A549 (cell line): ENCODE measurements at regions not wholly inside any gene's neighbourhood (a gene's known extent, or its start where the extent isn't known, plus 50 kb on each side); places are given as distances from the start of the nearest gene placed in this dataset.

Experiments used
- ATAC-seq, 2 experiments: fragments of 200-7000 bp in 1 of 2; fragments of >200 bp in 1 of 2; cut with Nextera tagmentation in 1 of 2; cut with Tn5 transposase in 1 of 2; 3 replicates each; pipeline versions ENCODE4 v1.8.0 to v1.9.1; 2018 to 2020; ENCODE audit warnings: mild to moderate bottlenecking in 1 of 2, moderate library complexity in 1 of 2
- CTCF ChIA-PET: fragments of 300-600 bp; sonication (Branson Sonifier 250); formaldehyde crosslinking; extraction: SDS; loops from one replicate; lab custom pipeline; 2021; ENCODE audit warnings: antibody characterized with exemption, inconsistent platforms; lab: Yijun Ruan, JAX
- POLR2A ChIA-PET: fragments of 350-600 bp; formaldehyde crosslinking; extraction: SDS; loops from one replicate; lab custom pipeline; 2021; ENCODE audit warnings: antibody characterized with exemption, inconsistent platforms; lab: Yijun Ruan, JAX
- DNase-seq, 2 experiments: peaks; one replicate each; pipeline versions ENCODE4 v3.0.0 to v3.0.0-alpha.2; 2011 to 2016; ENCODE audit warnings: low read depth in 1 of 2, low spot score in 1 of 2
- FAIRE-seq: peaks from 2 replicates; lab custom pipeline; 2011; peaks lifted over from hg19 to GRCh38; lab: Jason Lieb, UNC
- H3K27ac ChIP-seq, 2 experiments: fragments of >200 bp; sonication (Bioruptor Twin); formaldehyde crosslinking; 3 replicates each; pipeline ENCODE4 v1.5.1; 2016 to 2017
- H3K4me1 ChIP-seq: fragments of >200 bp; sonication (Bioruptor Twin); formaldehyde crosslinking; 3 replicates; pipeline ENCODE4 v1.6.1; 2016
- H3K4me2 ChIP-seq: fragments of >200 bp; sonication (Bioruptor Twin); formaldehyde crosslinking; 3 replicates; pipeline ENCODE4 v1.6.1; 2016
- H3K4me3 ChIP-seq: fragments of >200 bp; sonication (Bioruptor Twin); formaldehyde crosslinking; 3 replicates; pipeline ENCODE4 v1.5.1; 2016
- H3K9me3 ChIP-seq: fragments of >200 bp; sonication (Bioruptor Twin); formaldehyde crosslinking; 3 replicates; pipeline ENCODE4 v1.6.1; 2016
- CBX2 ChIP-seq: fragments of 200-600 bp; sonication (generic); IDR thresholded peaks from 2 replicates; pipeline ENCODE4 v1.6.1; 2016; ENCODE audit warnings: low read depth, mild to moderate bottlenecking, borderline replicate concordance
- CBX8 ChIP-seq: fragments of 200-600 bp; sonication (generic); IDR thresholded peaks from 2 replicates; pipeline ENCODE4 v1.6.1; 2016
- CEBPB ChIP-seq, 2 experiments: fragments of >200 bp in 1 of 2; sonication (Bioruptor Twin) in 1 of 2; formaldehyde crosslinking in 1 of 2; IDR thresholded peaks; 2 replicates each; pipeline ENCODE4 v1.6.1; 2012 to 2016
- CHD4 ChIP-seq: fragments of 200-600 bp; sonication (generic); IDR thresholded peaks from 2 replicates; pipeline ENCODE4 v1.6.1; 2016; ENCODE audit warnings: antibody characterized with exemption, mild to moderate bottlenecking, borderline replicate concordance
- CTCF ChIP-seq: fragments of >200 bp; sonication (Bioruptor Twin); formaldehyde crosslinking; IDR thresholded peaks from 3 replicates; pipeline ENCODE4 v1.5.1; 2016
- E2F6 ChIP-seq: IDR thresholded peaks from 2 replicates; pipeline ENCODE4 v1.6.1; 2012; ENCODE audit warnings: low read depth, borderline replicate concordance
- EP300 ChIP-seq, 2 experiments: fragments of >200 bp; sonication (Bioruptor Twin); formaldehyde crosslinking; IDR thresholded peaks; 2 replicates in 1 of 2; 3 replicates in 1 of 2; pipeline ENCODE4 v1.6.1; 2016 to 2017
- ESRRA ChIP-seq: fragments of 150-350 bp; IDR thresholded peaks from 2 replicates; pipeline ENCODE4 v1.6.1; 2014; ENCODE audit warnings: mild to moderate bottlenecking, low read length, borderline replicate concordance
- FOSB ChIP-seq: fragments of 250-450 bp; sonication (Bioruptor Pico); IDR thresholded peaks from 2 replicates; pipeline ENCODE4 v1.5.0; 2020; ENCODE audit warnings: mild to moderate bottlenecking, moderate library complexity
- FOSL2 ChIP-seq, 2 experiments: fragments of 450-650 bp in 1 of 2; fragments of >200 bp in 1 of 2; sonication (Bioruptor Twin) in 1 of 2; formaldehyde crosslinking; IDR thresholded peaks; 2 replicates each; pipeline versions ENCODE4 v1.5.0 to v1.6.1; 2016 to 2020; ENCODE audit warnings: mild to moderate bottlenecking in 1 of 2, moderate library complexity in 1 of 2
- HES2 ChIP-seq: fragments of >200 bp; sonication (Bioruptor Twin); formaldehyde crosslinking; IDR thresholded peaks from 2 replicates; pipeline ENCODE4 v1.6.1; 2016
- HOXB5 ChIP-seq: fragments of 250-450 bp; sonication (Bioruptor Pico); IDR thresholded peaks from 2 replicates; pipeline ENCODE4 v1.5.0; 2020; ENCODE audit warnings: mild to moderate bottlenecking, moderate library complexity
- JUN ChIP-seq, 2 experiments: fragments of >200 bp; sonication (Bioruptor Twin); formaldehyde crosslinking; IDR thresholded peaks; 2 replicates in 1 of 2; 3 replicates in 1 of 2; pipeline ENCODE4 v1.6.1; 2016 to 2017
- KDM5A ChIP-seq: fragments of 200-600 bp; sonication (generic); IDR thresholded peaks from 2 replicates; pipeline ENCODE4 v1.6.1; 2016; ENCODE audit warnings: antibody characterized with exemption, mild to moderate bottlenecking
- MAFK ChIP-seq: fragments of 450-650 bp; IDR thresholded peaks from 2 replicates; pipeline ENCODE4 v1.6.1; 2014; ENCODE audit not compliant: partially characterized antibody
- MAZ ChIP-seq: fragments of 150-350 bp; IDR thresholded peaks from 2 replicates; pipeline ENCODE4 v1.6.1; 2014; ENCODE audit warnings: antibody characterized with exemption, low read depth, low read length, borderline replicate concordance
- MYC ChIP-seq: IDR thresholded peaks from 2 replicates; pipeline ENCODE4 v1.6.1; 2012; ENCODE audit warnings: mild to moderate bottlenecking, inconsistent platforms, low read length, improper control_type of control experiment, borderline replicate concordance
- NFE2L2 ChIP-seq: fragments of 150-350 bp; conservative IDR thresholded peaks from 2 replicates; pipeline ENCODE4 v1.6.1; 2014; ENCODE audit warnings: low read length
- PHF8 ChIP-seq: fragments of 200-600 bp; sonication (generic); IDR thresholded peaks from 2 replicates; pipeline ENCODE4 v1.6.1; 2016; ENCODE audit warnings: low read depth, mild to moderate bottlenecking, antibody characterized with exemption, moderate library complexity, borderline replicate concordance
- POLR2AphosphoS2 ChIP-seq: conservative IDR thresholded peaks from 2 replicates; pipeline ENCODE4 v1.6.1; 2012; ENCODE audit warnings: low read length, improper control_type of control experiment, inconsistent platforms
- SMC3 ChIP-seq: fragments of >200 bp; sonication (Bioruptor Twin); formaldehyde crosslinking; IDR thresholded peaks from 3 replicates; pipeline ENCODE4 v1.6.1; 2018; ENCODE audit warnings: inconsistent platforms
- TFCP2L1 ChIP-seq: fragments of 250-450 bp; sonication (Bioruptor Pico); IDR thresholded peaks from 2 replicates; pipeline ENCODE4 v1.5.0; 2021; ENCODE audit warnings: mild to moderate bottlenecking
- ZC3H11A ChIP-seq: fragments of 450-650 bp; IDR thresholded peaks from 2 replicates; pipeline ENCODE4 v1.6.1; 2014; ENCODE audit warnings: antibody characterized with exemption, mild to moderate bottlenecking
- WGBS: methylation state at CpG from one replicate; pipeline ENCODE4 v1.1.6; 2017; ENCODE audit errors: missing lambda C conversion rate; 5-methylcytosine and 5-hydroxymethylcytosine counted together
- TF ChIP-seq, protein P1 (sequence below): fragments of 200-600 bp; sonication (generic); IDR thresholded peaks from 2 replicates; pipeline ENCODE4 v1.6.1; 2016; ENCODE audit warnings: antibody characterized with exemption, mild to moderate bottlenecking, moderate library complexity

DNA sequence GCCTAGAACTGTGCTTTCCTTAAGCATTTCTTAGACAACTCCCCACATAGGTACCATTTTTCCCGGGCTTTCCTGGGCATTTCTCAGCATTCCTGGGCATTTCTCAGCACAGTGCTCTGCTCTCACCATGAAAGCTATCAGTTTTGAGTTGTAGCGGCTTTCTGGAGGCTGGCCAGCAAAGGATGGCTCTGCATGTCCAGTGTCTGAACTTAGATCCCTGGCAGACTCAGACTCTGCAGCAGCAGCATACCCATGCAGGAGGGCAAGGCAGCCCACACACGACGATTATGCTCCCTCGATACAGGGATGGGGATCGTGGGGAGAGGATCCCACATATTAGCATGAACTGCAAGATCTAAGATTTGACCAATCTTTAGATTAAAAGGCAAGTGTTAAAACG is 248.9 kb upstream of the MKI67 start:
- FAIRE-seq (no peak), ATAC-seq (no peak), DNase-seq (no peak)
- H3K4me2 ChIP-seq: no peak overlapping the region
- no peak overlapping the region for H3K27ac ChIP-seq
- TF ChIP-seq PHF8: no peak
- TF ChIP-seq MAFK: no peak
- no peak for TF ChIP-seq E2F6
- no peak for TF ChIP-seq CBX2
- no peak for TF ChIP-seq CEBPB (IDR thresholded peaks at IDR 0.05)
- no peak for TF ChIP-seq EP300 (IDR thresholded peaks at IDR 0.05)
- no peak for TF ChIP-seq SMC3
- no peaks in the 10 kb centered on the region for H3K9me3 ChIP-seq
- no peak overlapping the region for H3K4me3 ChIP-seq
- POLR2A ChIA-PET: no interaction called here
- CTCF ChIA-PET: no interaction called here
- 4% methylated on average over 7 of the region's 7 CpGs for WGBS
- H3K4me1 ChIP-seq: no peaks in the 10 kb centered on the region

DNA sequence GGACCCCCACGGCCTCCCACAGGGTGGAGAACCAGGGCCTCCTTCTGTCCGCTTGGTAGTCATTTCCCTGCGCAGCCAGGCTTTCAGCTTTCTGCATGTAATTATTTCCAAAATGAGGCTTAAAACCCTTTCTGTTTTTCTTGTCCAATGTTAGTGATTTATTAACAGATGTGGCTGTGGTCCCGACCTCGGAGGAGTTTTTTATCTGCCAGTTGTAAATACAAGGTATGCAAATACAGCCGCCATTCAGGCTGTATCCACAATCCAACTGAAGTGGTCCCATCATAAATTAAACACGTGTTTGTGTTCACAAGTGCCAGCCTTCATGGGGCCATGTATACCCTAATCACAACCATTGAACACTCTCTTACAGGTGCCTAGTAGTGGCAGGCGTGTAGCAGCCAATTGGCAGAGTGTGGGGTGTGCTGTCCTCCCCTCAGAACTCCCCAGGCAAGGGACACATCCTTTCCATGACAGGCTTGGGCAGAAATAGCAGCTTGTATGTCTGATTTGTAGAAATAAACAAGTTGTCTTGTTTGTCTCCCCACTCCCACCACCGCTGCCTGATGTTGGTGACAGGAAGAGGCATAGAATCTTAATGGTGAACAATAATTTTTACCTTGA is 251.3 kb upstream of the MKI67 start:
- CTCF ChIA-PET: no interaction called here
- Histone ChIP-seq H3K4me1 (no peaks in the 10 kb centered on the region), H3K4me3 (no peak overlapping the region)
- no peak for TF ChIP-seq JUN (IDR thresholded peaks at IDR 0.05)
- TF ChIP-seq HES2: no peak
- TF ChIP-seq FOSB (CRISPR knock-in tag): no peak
- no peak for TF ChIP-seq TFCP2L1
- TF ChIP-seq ESRRA: no peak
- TF ChIP-seq KDM5A: no peak
- no peak for TF ChIP-seq NFE2L2
- no peak for TF ChIP-seq MYC
- TF ChIP-seq ZC3H11A: no peak
- TF ChIP-seq MAZ: no peak
- no peak for TF ChIP-seq HOXB5 (CRISPR knock-in tag)
- no peak for TF ChIP-seq CTCF
- TF ChIP-seq, all 56 proteins: peak for 0
- no peaks in the 10 kb centered on the region for H3K9me3 ChIP-seq
- 18% methylated on average over 9 of the region's 9 CpGs for WGBS
- DNase-seq (no peak), FAIRE-seq (no peak), ATAC-seq (no peak)
- H3K4me2 ChIP-seq: no peak overlapping the region
- POLR2A ChIA-PET: no interaction called here
- H3K27ac ChIP-seq: no peak overlapping the region

DNA sequence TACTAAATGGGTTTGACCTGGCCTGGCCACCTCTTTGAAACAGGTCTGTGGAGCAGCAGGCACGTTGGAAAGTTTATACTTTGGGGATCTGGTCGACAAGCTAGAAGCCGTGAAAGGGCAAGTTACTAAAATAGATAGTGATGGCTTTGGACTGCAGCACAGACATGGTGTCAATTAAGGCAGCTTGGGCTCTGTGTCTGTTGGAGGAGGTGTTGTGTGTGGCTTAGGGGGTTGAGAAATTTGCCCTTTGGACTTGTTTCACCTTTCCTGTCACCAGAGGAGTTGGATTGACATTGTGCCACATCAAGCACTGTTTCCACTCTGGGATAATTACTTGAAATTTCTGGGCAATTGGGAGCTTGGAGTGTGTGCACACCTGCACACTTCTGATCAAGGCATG is 251.8 kb upstream of the MKI67 start:
- no peak overlapping the region for H3K4me3 ChIP-seq
- no peak for DNase-seq
- ChIA-PET POLR2A (no interaction called here), CTCF (no interaction called here)
- no peak overlapping the region for H3K27ac ChIP-seq
- no peak overlapping the region for H3K4me2 ChIP-seq
- TF ChIP-seq MYC (no peak), CHD4 (no peak), CBX8 (no peak), NFE2L2 (no peak), POLR2AphosphoS2 (no peak), FOSL2 (IDR thresholded peaks at IDR 0.05) (no peak), FOSL2 (CRISPR knock-in tag; IDR thresholded peaks at IDR 0.05) (no peak)
- TF ChIP-seq, protein P1, sequence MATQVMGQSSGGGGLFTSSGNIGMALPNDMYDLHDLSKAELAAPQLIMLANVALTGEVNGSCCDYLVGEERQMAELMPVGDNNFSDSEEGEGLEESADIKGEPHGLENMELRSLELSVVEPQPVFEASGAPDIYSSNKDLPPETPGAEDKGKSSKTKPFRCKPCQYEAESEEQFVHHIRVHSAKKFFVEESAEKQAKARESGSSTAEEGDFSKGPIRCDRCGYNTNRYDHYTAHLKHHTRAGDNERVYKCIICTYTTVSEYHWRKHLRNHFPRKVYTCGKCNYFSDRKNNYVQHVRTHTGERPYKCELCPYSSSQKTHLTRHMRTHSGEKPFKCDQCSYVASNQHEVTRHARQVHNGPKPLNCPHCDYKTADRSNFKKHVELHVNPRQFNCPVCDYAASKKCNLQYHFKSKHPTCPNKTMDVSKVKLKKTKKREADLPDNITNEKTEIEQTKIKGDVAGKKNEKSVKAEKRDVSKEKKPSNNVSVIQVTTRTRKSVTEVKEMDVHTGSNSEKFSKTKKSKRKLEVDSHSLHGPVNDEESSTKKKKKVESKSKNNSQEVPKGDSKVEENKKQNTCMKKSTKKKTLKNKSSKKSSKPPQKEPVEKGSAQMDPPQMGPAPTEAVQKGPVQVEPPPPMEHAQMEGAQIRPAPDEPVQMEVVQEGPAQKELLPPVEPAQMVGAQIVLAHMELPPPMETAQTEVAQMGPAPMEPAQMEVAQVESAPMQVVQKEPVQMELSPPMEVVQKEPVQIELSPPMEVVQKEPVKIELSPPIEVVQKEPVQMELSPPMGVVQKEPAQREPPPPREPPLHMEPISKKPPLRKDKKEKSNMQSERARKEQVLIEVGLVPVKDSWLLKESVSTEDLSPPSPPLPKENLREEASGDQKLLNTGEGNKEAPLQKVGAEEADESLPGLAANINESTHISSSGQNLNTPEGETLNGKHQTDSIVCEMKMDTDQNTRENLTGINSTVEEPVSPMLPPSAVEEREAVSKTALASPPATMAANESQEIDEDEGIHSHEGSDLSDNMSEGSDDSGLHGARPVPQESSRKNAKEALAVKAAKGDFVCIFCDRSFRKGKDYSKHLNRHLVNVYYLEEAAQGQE: no peak
- no peak for FAIRE-seq
- ATAC-seq: no peak
- WGBS: 0% methylated on average over 3 of the region's 3 CpGs
- H3K4me1 ChIP-seq: no peaks in the 10 kb centered on the region
- no peaks in the 10 kb centered on the region for H3K9me3 ChIP-seq
